ENCODE measurements at regions not wholly inside any gene's neighbourhood (a gene's known extent, or its start where the extent isn't known, plus 50 kb on each side); places are given as distances from the start of the nearest gene placed in this dataset.

GRCh38 chr18:78495550-78495949, 484.1 kb upstream of the SALL3 start:
- TF ChIP-seq CTCF (IDR thresholded peaks at IDR 0.05) (no peak), POLR2A (IDR thresholded peaks at IDR 0.05) (no peak)

Measured in vagina (tissue), 2 donors.